HEK293 (cell line): ENCODE measurements at regions not wholly inside any gene's neighbourhood (a gene's known extent, or its start where the extent isn't known, plus 50 kb on each side); places are given as distances from the start of the nearest gene placed in this dataset.

ENCODE experiments used
- BCL11A ChIP-seq: fragments of 450-650 bp; formaldehyde crosslinking; IDR thresholded peaks from 2 replicates; pipeline ENCODE4 v1.5.1; 2016; ENCODE audit warnings: low read depth, missing biosample characterization, missing genetic modification characterization
- GLI4 ChIP-seq: fragments of 450-650 bp; formaldehyde crosslinking; IDR thresholded peaks from 2 replicates; pipeline ENCODE4 v1.5.1; 2016; ENCODE audit warnings: missing biosample characterization, missing genetic modification characterization
- GLIS1 ChIP-seq: fragments of 450-650 bp; formaldehyde crosslinking; IDR thresholded peaks from 2 replicates; pipeline ENCODE4 v1.5.1; 2016; ENCODE audit warnings: missing biosample characterization, missing genetic modification characterization
- HOXD13 ChIP-seq: sonication (generic); formaldehyde crosslinking; IDR thresholded peaks from 2 replicates; pipeline ENCODE4 v1.8.0; 2022; ENCODE audit warnings: missing genetic modification reagents, borderline replicate concordance
- KLF10 ChIP-seq: fragments of 450-650 bp; IDR thresholded peaks from 2 replicates; pipeline ENCODE4 v1.5.1; 2018; ENCODE audit warnings: missing biosample characterization, mild to moderate bottlenecking, missing genetic modification characterization
- MYNN ChIP-seq: fragments of 450-650 bp; formaldehyde crosslinking; IDR thresholded peaks from 2 replicates; pipeline ENCODE4 v1.5.1; 2016; ENCODE audit warnings: missing biosample characterization, missing genetic modification characterization, borderline replicate concordance
- SETDB1 ChIP-seq: IDR thresholded peaks from one replicate; pipeline ENCODE4 v1.6.1; 2017; ENCODE audit warnings: mild to moderate bottlenecking, low read length, moderate library complexity, mixed read lengths; ENCODE audit not compliant: insufficient read length
- YY2 ChIP-seq: fragments of 450-650 bp; formaldehyde crosslinking; IDR thresholded peaks from 2 replicates; pipeline ENCODE4 v1.5.1; 2016; ENCODE audit warnings: missing biosample characterization, missing genetic modification characterization
- ZBTB48 ChIP-seq: fragments of 450-650 bp; formaldehyde crosslinking; IDR thresholded peaks from 2 replicates; pipeline ENCODE4 v1.5.1; 2016; ENCODE audit warnings: missing biosample characterization, missing genetic modification characterization
- ZBTB7A ChIP-seq: fragments of 450-650 bp; formaldehyde crosslinking; IDR thresholded peaks from 2 replicates; pipeline ENCODE4 v1.5.1; 2016; ENCODE audit warnings: low read depth, missing biosample characterization, missing genetic modification characterization
- ZFP37 ChIP-seq: fragments of 450-650 bp; formaldehyde crosslinking; IDR thresholded peaks from 2 replicates; pipeline ENCODE4 v1.5.1; 2016; ENCODE audit warnings: missing biosample characterization, missing genetic modification characterization
- ZNF10 ChIP-seq: fragments of 450-650 bp; formaldehyde crosslinking; IDR thresholded peaks from 2 replicates; pipeline ENCODE4 v1.5.1; 2017; ENCODE audit warnings: missing biosample characterization, missing genetic modification characterization
- ZNF112 ChIP-seq: fragments of 450-650 bp; formaldehyde crosslinking; IDR thresholded peaks from 2 replicates; pipeline ENCODE4 v1.5.0; 2017; ENCODE audit warnings: missing biosample characterization, missing genetic modification characterization
- ZNF19 ChIP-seq: fragments of 450-650 bp; formaldehyde crosslinking; IDR thresholded peaks from 2 replicates; pipeline ENCODE4; 2016; ENCODE audit warnings: missing biosample characterization, missing genetic modification characterization, low read depth
- ZNF202 ChIP-seq: fragments of 450-650 bp; formaldehyde crosslinking; IDR thresholded peaks from 2 replicates; pipeline ENCODE4 v1.5.1; 2016; ENCODE audit warnings: missing biosample characterization, missing genetic modification characterization, borderline replicate concordance
- ZNF211 ChIP-seq: fragments of 450-650 bp; formaldehyde crosslinking; IDR thresholded peaks from 2 replicates; pipeline ENCODE4 v1.5.1; 2016; ENCODE audit warnings: low read depth, missing biosample characterization, missing genetic modification characterization
- ZNF585B ChIP-seq: fragments of 450-650 bp; formaldehyde crosslinking; IDR thresholded peaks from 2 replicates; pipeline ENCODE4 v1.5.1; 2016; ENCODE audit warnings: missing biosample characterization, missing genetic modification characterization
- ZNF610 ChIP-seq: fragments of 450-650 bp; formaldehyde crosslinking; IDR thresholded peaks from 2 replicates; pipeline ENCODE4 v1.5.1; 2016; ENCODE audit warnings: missing biosample characterization, missing genetic modification characterization, borderline replicate concordance
- ZNF624 ChIP-seq: fragments of 450-650 bp; formaldehyde crosslinking; IDR thresholded peaks from 2 replicates; pipeline ENCODE4 v1.5.1; 2017; ENCODE audit warnings: missing biosample characterization, missing genetic modification characterization
- ZNF701 ChIP-seq: fragments of 450-650 bp; formaldehyde crosslinking; IDR thresholded peaks from 2 replicates; pipeline ENCODE4 v1.5.1; 2016; ENCODE audit warnings: missing biosample characterization, missing genetic modification characterization
- ZNF768 ChIP-seq: fragments of 450-650 bp; formaldehyde crosslinking; IDR thresholded peaks from 2 replicates; pipeline ENCODE4 v1.5.1; 2018; ENCODE audit warnings: missing biosample characterization, mild to moderate bottlenecking, missing genetic modification characterization
- ZNF777 ChIP-seq: fragments of 450-650 bp; formaldehyde crosslinking; IDR thresholded peaks from 2 replicates; pipeline ENCODE4 v1.5.1; 2017; ENCODE audit warnings: missing biosample characterization, missing genetic modification characterization, borderline replicate concordance
- TF ChIP-seq, protein P1 (sequence below): fragments of 450-650 bp; formaldehyde crosslinking; IDR thresholded peaks from 2 replicates; pipeline ENCODE4 v1.5.1; 2016; ENCODE audit warnings: missing biosample characterization, missing genetic modification characterization
- TF ChIP-seq, protein P2 (sequence below): fragments of 450-650 bp; formaldehyde crosslinking; optimal IDR thresholded peaks from 2 replicates; pipeline ENCODE3; 2016; ENCODE audit warnings: missing biosample characterization, mild to moderate bottlenecking, missing genetic modification characterization
- TF ChIP-seq, protein P3 (sequence below): fragments of 450-650 bp; formaldehyde crosslinking; IDR thresholded peaks from 2 replicates; pipeline ENCODE4 v1.5.1; 2016; ENCODE audit warnings: missing biosample characterization, missing genetic modification characterization
- TF ChIP-seq, protein P4 (sequence below): fragments of 450-650 bp; formaldehyde crosslinking; conservative IDR thresholded peaks from 2 replicates; pipeline ENCODE4 v1.5.1; 2016; ENCODE audit warnings: low read depth, missing biosample characterization, missing genetic modification characterization
- TF ChIP-seq, protein P5 (sequence below): sonication (generic); formaldehyde crosslinking; IDR thresholded peaks from 2 replicates; pipeline ENCODE4 v1.8.1; 2022; ENCODE audit warnings: mild to moderate bottlenecking, moderate library complexity, missing genetic modification reagents
- TF ChIP-seq, protein P6 (sequence below): fragments of 450-650 bp; formaldehyde crosslinking; IDR thresholded peaks from 2 replicates; pipeline ENCODE4 v1.5.1; 2017; ENCODE audit warnings: missing biosample characterization, missing genetic modification characterization

DNA sequence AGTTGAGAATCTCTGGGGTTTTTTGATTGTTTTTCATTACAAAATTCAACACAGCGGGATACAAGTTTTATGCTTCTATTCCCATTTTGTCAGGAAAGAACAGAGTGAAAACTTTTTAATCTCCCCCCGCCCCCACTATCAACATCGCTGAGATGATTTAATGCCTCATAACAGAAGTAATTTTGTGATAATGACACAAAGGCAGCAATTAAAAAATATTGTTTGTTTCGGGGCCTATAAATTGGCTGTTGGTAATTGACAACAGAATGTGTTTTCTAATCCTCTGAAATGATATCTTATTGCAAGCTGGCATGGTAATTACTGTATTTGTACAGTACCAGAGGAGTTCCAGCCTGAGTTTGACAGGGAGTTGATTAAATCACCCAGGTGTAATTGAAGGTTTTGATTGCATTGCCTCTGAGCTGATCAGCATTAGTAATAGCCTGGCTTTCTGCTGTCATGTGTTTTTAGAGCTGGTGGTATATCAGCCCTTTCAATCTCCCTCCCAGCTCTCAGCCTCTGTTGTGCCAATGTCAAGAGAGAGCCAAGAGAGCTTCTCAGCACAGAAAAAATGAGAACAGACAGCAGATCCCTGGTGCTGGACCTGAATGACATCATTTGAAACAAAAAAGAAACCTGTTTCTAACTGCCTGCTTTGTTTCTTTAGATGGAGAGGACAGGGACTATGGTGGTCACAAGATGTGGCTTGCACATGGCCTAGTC, 265.1 kb downstream of the FAM76B start (continued):
- TF ChIP-seq KLF10 (tag by site-specific recombination) (peak; percentile 72; the same call in 1 of the 2 replicates), ZNF112 (tag by site-specific recombination) (no peak), ZBTB48 (peak; percentile 50; the same call in 1 of the 2 replicates), ZNF701 (tag by site-specific recombination) (no peak), MYNN (tag by site-specific recombination) (no peak), ZNF19 (tag by site-specific recombination) (no peak), ZNF10 (tag by site-specific recombination) (no peak), ZNF624 (tag by site-specific recombination) (no peak), ZNF777 (tag by site-specific recombination) (no peak), ZNF202 (tag by site-specific recombination) (no peak), ZNF211 (tag by site-specific recombination) (no peak), ZBTB7A (tag by site-specific recombination) (no peak), GLI4 (tag by site-specific recombination) (no peak), ZFP37 (tag by site-specific recombination) (no peak), YY2 (tag by site-specific recombination) (no peak), ZNF585B (tag by site-specific recombination) (no peak), ZNF768 (tag by site-specific recombination) (no peak), ZNF610 (tag by site-specific recombination) (no peak), GLIS1 (peak; percentile 51), SETDB1 (no peak), BCL11A (peak; percentile 70), HOXD13 (CRISPR knock-in tag) (no peak)
- TF ChIP-seq, protein P1, sequence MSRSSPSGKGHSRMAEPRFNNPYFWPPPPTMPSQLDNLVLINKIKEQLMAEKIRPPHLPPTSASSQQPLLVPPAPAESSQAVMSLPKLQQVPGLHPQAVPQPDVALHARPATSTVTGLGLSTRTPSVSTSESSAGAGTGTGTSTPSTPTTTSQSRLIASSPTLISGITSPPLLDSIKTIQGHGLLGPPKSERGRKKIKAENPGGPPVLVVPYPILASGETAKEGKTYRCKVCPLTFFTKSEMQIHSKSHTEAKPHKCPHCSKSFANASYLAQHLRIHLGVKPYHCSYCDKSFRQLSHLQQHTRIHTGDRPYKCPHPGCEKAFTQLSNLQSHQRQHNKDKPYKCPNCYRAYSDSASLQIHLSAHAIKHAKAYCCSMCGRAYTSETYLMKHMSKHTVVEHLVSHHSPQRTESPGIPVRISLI (tag by site-specific recombination) = no peak
- TF ChIP-seq, protein P2, sequence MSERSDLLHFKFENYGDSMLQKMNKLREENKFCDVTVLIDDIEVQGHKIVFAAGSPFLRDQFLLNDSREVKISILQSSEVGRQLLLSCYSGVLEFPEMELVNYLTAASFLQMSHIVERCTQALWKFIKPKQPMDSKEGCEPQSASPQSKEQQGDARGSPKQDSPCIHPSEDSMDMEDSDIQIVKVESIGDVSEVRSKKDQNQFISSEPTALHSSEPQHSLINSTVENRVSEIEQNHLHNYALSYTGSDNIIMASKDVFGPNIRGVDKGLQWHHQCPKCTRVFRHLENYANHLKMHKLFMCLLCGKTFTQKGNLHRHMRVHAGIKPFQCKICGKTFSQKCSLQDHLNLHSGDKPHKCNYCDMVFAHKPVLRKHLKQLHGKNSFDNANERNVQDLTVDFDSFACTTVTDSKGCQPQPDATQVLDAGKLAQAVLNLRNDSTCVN (tag by site-specific recombination) = no peak
- TF ChIP-seq, protein P3, sequence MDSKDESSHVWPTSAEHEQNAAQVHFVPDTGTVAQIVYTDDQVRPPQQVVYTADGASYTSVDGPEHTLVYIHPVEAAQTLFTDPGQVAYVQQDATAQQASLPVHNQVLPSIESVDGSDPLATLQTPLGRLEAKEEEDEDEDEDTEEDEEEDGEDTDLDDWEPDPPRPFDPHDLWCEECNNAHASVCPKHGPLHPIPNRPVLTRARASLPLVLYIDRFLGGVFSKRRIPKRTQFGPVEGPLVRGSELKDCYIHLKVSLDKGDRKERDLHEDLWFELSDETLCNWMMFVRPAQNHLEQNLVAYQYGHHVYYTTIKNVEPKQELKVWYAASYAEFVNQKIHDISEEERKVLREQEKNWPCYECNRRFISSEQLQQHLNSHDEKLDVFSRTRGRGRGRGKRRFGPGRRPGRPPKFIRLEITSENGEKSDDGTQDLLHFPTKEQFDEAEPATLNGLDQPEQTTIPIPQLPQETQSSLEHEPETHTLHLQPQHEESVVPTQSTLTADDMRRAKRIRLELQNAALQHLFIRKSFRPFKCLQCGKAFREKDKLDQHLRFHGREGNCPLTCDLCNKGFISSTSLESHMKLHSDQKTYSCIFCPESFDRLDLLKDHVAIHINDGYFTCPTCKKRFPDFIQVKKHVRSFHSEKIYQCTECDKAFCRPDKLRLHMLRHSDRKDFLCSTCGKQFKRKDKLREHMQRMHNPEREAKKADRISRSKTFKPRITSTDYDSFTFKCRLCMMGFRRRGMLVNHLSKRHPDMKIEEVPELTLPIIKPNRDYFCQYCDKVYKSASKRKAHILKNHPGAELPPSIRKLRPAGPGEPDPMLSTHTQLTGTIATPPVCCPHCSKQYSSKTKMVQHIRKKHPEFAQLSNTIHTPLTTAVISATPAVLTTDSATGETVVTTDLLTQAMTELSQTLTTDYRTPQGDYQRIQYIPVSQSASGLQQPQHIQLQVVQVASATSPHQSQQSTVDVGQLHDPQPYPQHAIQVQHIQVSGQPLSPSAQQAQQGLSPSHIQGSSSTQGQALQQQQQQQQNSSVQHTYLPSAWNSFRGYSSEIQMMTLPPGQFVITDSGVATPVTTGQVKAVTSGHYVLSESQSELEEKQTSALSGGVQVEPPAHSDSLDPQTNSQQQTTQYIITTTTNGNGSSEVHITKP (tag by site-specific recombination) = no peak
- TF ChIP-seq, protein P4, sequence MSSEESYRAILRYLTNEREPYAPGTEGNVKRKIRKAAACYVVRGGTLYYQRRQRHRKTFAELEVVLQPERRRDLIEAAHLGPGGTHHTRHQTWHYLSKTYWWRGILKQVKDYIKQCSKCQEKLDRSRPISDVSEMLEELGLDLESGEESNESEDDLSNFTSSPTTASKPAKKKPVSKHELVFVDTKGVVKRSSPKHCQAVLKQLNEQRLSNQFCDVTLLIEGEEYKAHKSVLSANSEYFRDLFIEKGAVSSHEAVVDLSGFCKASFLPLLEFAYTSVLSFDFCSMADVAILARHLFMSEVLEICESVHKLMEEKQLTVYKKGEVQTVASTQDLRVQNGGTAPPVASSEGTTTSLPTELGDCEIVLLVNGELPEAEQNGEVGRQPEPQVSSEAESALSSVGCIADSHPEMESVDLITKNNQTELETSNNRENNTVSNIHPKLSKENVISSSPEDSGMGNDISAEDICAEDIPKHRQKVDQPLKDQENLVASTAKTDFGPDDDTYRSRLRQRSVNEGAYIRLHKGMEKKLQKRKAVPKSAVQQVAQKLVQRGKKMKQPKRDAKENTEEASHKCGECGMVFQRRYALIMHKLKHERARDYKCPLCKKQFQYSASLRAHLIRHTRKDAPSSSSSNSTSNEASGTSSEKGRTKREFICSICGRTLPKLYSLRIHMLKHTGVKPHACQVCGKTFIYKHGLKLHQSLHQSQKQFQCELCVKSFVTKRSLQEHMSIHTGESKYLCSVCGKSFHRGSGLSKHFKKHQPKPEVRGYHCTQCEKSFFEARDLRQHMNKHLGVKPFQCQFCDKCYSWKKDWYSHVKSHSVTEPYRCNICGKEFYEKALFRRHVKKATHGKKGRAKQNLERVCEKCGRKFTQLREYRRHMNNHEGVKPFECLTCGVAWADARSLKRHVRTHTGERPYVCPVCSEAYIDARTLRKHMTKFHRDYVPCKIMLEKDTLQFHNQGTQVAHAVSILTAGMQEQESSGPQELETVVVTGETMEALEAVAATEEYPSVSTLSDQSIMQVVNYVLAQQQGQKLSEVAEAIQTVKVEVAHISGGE (tag by site-specific recombination) = no peak
- TF ChIP-seq, protein P5, sequence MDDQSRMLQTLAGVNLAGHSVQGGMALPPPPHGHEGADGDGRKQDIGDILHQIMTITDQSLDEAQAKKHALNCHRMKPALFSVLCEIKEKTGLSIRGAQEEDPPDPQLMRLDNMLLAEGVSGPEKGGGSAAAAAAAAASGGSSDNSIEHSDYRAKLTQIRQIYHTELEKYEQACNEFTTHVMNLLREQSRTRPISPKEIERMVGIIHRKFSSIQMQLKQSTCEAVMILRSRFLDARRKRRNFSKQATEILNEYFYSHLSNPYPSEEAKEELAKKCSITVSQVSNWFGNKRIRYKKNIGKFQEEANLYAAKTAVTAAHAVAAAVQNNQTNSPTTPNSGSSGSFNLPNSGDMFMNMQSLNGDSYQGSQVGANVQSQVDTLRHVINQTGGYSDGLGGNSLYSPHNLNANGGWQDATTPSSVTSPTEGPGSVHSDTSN (CRISPR knock-in tag) = no peak
- TF ChIP-seq, protein P6, sequence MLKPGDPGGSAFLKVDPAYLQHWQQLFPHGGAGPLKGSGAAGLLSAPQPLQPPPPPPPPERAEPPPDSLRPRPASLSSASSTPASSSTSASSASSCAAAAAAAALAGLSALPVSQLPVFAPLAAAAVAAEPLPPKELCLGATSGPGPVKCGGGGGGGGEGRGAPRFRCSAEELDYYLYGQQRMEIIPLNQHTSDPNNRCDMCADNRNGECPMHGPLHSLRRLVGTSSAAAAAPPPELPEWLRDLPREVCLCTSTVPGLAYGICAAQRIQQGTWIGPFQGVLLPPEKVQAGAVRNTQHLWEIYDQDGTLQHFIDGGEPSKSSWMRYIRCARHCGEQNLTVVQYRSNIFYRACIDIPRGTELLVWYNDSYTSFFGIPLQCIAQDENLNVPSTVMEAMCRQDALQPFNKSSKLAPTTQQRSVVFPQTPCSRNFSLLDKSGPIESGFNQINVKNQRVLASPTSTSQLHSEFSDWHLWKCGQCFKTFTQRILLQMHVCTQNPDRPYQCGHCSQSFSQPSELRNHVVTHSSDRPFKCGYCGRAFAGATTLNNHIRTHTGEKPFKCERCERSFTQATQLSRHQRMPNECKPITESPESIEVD (tag by site-specific recombination) = peak; percentile 88
